ENCODE measurements at regions not wholly inside any gene's neighbourhood (a gene's known extent, or its start where the extent isn't known, plus 50 kb on each side); places are given as distances from the start of the nearest gene placed in this dataset.

DNA sequence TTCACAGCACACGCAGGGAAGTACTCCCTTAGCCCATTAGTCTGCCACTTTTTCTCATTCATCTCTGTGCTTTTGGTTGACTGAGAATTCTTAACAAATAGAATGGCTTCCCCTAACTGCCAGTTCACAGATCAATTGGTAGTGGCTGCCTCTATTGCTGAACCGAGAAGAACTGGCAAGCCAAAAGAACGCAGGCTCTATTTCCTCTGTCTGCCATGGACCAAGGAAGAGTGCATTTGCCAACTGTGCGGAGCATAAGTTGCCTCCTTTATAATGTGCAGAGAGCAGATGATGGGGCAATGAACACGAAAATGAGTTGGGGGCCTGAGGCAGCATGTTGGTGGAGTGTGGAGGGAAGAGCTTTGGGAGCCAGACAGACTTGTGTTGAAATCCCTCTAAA, 483.1 kb upstream of the CAMK1G start:
- no peak for TF ChIP-seq CTCF (IDR thresholded peaks at IDR 0.05; ENCODE audit: low read length, missing control alignments)
- no peak for DNase-seq (ENCODE audit: low read depth)
- no peak overlapping the region for H3K4me3 ChIP-seq (replicated peaks; ENCODE audit: low read depth, low read length)

DNA sequence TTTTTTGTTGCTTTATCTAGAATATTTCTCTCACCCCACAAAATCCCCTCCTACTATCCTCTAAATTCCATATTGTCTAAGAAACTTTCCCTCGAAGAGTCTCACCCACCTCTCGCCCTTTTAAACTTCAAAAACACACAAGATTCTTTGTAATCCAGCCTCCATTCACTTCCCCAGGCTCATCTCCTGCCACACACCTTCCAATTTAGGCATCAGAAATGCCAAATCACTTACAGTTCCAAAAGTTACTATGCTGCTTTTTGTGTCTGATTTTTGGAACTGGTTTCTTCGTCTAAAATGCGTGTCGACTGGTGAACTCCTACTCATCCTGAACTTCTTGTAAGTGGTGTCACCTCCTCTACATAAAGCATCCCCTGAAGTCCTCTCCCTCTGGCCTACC, 482.4 kb upstream of the CAMK1G start:
- no peak overlapping the region for H3K4me3 ChIP-seq (replicated peaks; ENCODE audit: low read depth, low read length)
- no peak for DNase-seq (ENCODE audit: low read depth)
- TF ChIP-seq CTCF (IDR thresholded peaks at IDR 0.05; ENCODE audit: low read length, missing control alignments) = no peak

GRCh38 chr1:209102120-209102519, 481.4 kb upstream of the CAMK1G start:
- TF ChIP-seq CTCF (IDR thresholded peaks at IDR 0.05; ENCODE audit: low read length, missing control alignments) = no peak
- no peak overlapping the region for H3K4me3 ChIP-seq (replicated peaks; ENCODE audit: low read depth, low read length)
- no peak for DNase-seq (ENCODE audit: low read depth)

GRCh38 chr1:209102531-209102930, 481.0 kb upstream of the CAMK1G start:
- no peak for DNase-seq (ENCODE audit: low read depth)
- TF ChIP-seq CTCF (IDR thresholded peaks at IDR 0.05; ENCODE audit: low read length, missing control alignments) = no peak
- H3K4me3 ChIP-seq (replicated peaks; ENCODE audit: low read depth, low read length) = no peak overlapping the region

GRCh38 chr1:209103092-209103491, 480.4 kb upstream of the CAMK1G start:
- H3K4me3 ChIP-seq (replicated peaks; ENCODE audit: low read depth, low read length) = no peak overlapping the region
- no peak for TF ChIP-seq CTCF (IDR thresholded peaks at IDR 0.05; ENCODE audit: low read length, missing control alignments)

DNA sequence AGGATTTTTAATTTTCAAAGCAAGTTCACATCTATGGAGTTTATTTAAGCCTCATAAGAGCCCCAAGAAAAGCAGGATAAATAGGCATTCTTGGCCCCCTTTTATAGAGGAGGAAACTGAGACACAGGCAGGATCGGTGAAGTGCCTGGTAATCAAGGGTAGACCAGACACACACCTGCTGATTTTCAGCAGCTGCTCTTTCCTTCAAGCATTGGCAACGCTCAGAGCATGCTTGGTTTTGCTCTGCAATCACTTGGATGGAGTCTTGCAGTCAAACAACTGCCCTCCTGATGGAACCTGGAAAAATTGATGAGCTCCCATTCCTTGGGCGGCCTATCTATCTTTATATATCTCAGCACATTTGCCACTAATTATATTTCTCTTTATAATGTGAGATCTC, 478.9 kb upstream of the CAMK1G start:
- DNase-seq (ENCODE audit: low read depth) = no peak
- TF ChIP-seq CTCF (IDR thresholded peaks at IDR 0.05; ENCODE audit: low read length, missing control alignments) = no peak
- H3K4me3 ChIP-seq (replicated peaks; ENCODE audit: low read depth, low read length) = no peak overlapping the region

More at GRCh38 chr1:209103092-209103491, 480.4 kb upstream of the CAMK1G start:
- no peak for DNase-seq (ENCODE audit: low read depth)

DNA sequence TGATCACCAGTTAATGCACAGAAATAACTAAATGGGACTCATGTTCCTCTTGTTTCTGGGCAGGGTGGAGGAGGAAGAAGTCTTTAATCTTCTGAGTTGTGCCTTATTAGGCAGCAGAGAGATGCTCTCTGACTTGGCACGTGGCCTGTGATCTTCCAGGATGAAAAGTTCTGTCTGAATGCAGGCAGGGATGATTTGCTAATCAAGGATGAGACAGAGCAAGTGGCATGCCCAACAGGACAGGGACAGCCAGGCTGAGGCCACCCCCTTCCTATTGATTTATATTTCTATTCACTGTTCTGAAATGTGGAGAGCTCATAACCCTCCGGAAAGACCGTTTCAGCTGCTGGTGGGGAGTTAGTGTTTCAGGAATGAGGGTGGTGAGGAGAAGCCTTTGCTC, 477.8 kb upstream of the CAMK1G start:
- H3K4me3 ChIP-seq (replicated peaks; ENCODE audit: low read depth, low read length) = no peak overlapping the region
- no peak for DNase-seq (ENCODE audit: low read depth)
- TF ChIP-seq CTCF (IDR thresholded peaks at IDR 0.05; ENCODE audit: low read length, missing control alignments) = no peak

Measured in fibroblast of pulmonary artery (primary cell).